NCI-H1092 treated with DMSO at 0.1 percent for 48 hours (cell line): ENCODE measurements at regions not wholly inside any gene's neighbourhood (a gene's known extent, or its start where the extent isn't known, plus 50 kb on each side); places are given as distances from the start of the nearest gene placed in this dataset.

ENCODE experiments used
- DNase-seq: peaks from one replicate; lab custom pipeline; 2025; lab: John Stamatoyannopoulos, UW

DNA sequence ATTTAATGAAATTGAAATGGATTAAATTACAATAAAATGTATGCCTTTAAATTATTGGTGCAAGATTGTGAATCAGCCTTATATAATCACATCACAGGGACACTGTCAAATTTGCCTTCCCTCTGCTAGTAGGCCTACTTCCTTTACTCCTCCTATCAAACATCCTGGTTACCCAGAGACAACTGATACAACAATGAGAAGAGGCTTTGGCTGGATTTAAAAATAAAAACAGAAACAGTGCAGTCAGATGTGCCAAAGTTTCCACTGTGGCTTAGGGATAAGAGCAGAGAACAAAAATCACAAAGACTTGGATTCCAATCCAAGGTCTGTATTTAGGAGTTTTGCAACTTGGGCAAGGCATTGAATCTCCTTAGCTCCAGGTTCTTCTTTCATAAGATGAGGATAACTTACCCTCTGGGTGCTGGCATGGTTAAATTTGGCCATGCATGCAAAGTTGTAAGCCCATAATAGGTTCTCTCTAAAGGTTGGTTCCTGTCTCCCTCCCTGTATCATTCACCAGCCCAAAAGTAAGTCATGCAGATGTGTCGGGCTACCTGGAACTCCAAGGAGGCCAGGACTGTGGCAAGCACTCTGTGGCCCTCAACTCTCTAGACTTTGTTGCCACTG, 99.3 kb upstream of the LRATD1 start:
- DNase-seq = no peak

GRCh38 chr2:14535156-14535555, 97.4 kb upstream of the LRATD1 start:
- DNase-seq = no peak

DNA sequence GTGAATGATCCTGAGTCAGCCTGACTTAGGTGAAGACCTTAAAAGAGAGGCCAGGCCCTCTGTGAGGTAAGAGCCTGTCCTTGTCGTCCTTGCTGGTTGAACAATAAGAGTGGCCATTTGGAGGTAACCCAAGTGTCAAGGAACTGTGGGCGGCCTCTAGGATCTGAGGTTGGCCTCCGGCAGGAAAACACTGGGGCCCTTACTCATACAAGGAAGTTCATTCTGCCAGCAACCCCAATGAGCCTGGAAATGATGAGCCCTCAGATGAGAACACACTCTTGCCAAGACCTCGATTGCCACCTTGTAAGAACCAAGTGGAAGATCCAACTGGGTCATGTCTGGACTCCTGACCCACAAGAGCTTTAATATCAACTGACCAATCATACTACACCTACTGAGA, 95.5 kb upstream of the LRATD1 start:
- no peak for DNase-seq

DNA sequence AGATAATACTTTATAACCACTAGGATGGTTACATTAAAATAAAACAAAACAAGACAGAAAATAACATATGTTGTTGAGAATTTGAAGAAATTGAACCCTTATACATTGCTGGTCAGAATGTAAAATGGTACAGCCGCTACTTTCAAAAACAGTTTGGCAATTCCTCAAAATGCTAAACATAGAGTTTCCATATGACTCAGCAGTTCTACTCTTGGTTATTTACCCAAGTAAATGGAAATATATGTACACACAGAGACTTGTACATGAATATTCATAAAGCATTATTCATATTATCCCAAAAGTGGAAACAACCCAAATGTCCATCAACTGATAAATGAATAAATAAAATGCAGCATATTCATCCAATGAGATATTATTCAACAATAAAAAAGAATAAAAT, 92.5 kb upstream of the LRATD1 start:
- no peak for DNase-seq

GRCh38 chr2:14543284-14543683, 89.2 kb upstream of the LRATD1 start:
- DNase-seq = peak; percentile 57

DNA sequence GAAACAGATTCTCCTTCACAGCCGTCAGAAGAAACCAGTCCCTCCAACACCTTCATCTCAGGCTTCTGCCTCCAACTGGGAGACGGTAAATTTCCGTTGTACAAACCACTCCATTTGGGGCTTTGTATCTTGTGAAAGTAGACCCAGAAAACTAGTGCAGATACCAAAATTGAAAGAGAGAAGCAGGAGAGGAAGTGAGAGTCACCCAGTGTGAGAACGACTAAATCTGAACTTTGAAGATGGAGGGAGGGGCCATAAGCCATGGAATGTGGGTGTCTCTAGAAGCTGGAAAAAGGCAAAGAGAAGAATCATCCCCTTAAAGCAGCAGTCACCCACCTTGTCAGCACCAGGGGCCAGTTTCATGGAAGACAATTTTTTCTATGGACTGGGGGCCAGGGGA, 88.3 kb upstream of the LRATD1 start:
- no peak for DNase-seq

DNA sequence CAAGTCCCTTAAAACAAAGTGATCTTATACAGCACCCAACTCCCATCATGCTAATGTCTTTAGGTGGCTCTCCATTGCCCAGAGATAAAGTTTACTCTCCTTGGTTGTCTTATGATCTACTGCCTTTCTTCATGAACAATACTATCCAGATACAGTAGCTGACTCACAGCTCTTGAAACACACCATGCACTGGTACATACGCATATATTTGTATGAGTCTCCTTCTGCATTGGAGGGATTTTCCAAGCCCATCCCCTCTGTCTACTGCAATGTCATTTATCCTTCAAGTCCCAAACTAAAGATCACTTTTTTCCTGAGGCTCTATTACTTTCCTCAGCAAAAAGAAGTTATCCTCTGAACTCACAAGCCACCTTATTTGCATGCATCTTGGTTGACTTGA, 84.7 kb upstream of the LRATD1 start:
- DNase-seq = no peak

GRCh38 chr2:14550658-14551057, 81.9 kb upstream of the LRATD1 start:
- DNase-seq = no peak

DNA sequence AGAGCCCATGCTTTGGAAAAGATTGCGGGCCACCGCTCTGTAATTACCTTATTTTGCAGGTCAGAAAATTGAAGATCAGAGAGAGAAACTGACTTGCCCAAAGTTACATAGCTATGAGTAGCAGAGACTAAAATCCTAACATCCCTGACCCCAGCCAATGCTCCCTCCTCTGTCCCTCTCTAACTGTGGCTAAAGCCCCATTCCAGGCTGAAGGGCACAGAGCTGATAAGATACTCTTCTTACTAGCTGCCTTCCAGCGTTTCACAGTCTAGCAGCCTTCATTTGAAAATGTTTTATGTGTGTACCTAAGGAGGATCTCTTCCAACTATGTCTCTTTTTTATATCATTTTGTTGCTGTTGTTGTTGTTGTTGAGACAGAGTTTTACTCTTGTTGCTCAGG, 81.4 kb upstream of the LRATD1 start:
- no peak for DNase-seq

GRCh38 chr2:14552286-14552685, 80.2 kb upstream of the LRATD1 start:
- no peak for DNase-seq

- DNase-seq = no peak
Observed at GRCh38 chr2:14552818-14553217, 79.7 kb upstream of the LRATD1 start.

DNA sequence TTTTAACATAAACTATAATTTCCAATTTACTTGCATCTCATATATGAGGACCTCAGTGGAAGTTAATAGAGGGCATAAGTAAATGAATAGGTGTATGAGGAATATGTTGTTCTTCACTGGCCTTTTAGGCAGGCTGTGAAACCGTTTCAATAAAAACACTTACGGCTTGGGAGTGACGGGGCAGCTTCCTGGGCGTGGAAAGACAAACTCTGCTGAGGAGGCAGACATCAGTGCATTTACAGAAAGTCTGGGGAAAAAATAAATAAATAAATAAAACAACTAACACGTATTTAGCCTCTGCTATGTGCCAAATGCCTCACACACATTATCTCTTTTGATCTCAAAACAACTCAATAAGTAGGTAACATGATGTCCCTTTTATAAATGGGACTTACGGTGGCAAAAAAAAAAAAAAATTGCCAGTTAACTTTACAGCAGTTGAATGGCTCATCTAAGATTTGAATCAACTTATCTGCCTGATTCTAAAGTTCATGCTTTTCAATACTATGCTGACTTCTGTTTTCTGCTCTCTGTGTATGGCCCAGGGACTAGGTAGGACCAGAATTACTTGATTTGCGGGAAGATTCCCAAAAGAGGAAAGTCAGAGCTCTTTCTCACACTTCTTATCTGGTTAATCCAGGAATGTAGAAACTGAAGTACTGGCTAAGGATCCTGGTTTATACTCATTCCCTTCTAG, 77.5 kb upstream of the LRATD1 start:
- DNase-seq = no peak

DNA sequence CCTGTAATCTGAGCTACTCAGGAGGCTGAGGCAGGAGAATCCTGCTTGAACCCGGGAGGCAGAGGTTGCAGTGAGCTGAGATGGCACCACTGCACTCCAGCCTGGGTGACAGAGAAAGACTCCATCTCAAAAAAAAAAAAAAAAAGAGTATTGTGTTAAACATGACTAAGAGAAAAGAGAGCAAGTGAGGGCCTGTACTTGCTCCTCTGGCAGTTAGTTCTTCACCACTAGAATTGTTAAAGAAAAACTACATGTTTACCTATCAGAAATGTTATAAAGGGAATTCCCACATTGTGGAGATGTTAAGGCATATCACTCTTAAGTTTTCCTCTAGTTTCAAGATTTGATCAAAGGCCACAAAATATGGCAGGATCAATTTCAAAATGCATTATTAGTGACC, 75.4 kb upstream of the LRATD1 start:
- DNase-seq = no peak

DNA sequence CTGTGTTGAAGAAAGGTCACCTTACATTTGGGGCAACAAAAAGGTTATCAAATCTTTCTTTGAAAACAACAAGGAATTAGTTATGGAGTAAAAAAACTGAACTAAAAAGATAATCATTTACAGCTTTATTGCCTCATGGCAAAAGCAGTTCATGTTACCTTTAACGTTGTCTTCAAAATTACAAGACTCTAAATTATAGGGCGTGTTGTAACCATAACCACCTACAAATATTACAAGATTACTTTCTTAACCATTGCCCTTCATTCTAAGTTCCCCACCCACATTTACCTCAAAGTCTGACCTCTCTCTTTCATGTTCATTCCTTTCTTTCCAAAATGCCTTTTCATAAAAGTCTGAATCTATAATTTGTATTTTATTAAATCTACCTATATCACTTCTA, 74.6 kb upstream of the LRATD1 start:
- no peak for DNase-seq

- DNase-seq = no peak
Observed at GRCh38 chr2:14558335-14558919, 74.1 kb upstream of the LRATD1 start.

DNA sequence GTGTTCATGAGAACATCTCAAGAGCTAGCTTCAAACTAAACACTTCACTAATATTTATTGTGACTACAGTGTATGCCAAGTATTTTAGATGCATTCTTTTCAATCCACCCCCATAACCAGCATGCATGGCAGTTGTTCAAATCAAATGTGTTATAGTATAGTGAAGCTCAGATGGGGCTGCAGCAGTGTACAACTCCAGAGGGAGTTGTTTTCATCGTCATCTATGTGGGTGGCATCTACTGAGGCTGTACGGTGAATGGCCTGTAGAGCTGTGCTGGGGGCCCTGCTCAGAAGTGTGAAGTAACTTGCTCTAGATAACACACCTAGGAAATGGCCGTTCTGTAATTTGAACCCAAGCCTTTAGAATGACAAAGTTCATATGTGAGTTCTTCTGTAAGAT, 71.8 kb upstream of the LRATD1 start:
- no peak for DNase-seq

GRCh38 chr2:14563324-14563723, 69.2 kb upstream of the LRATD1 start:
- no peak for DNase-seq

- no peak for DNase-seq
Observed at GRCh38 chr2:14565666-14566065, 66.9 kb upstream of the LRATD1 start.

- DNase-seq = no peak
Observed at GRCh38 chr2:14567561-14567960, 65.0 kb upstream of the LRATD1 start.

DNA sequence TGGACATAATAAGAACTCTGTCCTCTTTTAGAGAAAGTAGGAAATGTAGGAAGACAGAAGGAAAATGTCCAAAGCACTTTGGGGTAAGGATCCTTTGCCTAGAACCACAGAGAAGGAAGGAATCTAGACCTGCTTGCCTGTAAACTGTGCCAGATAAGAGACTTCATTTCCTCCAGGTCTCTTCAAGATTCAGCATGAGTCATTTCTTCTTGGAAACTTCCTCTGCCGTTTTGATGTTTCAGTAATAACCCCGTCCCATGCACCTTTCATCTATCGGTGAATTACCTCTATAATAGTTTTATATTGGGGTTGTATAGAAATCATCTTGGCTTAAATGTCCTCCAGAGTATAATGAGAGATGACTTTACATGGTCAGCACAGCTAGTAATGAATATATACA, 63.2 kb upstream of the LRATD1 start:
- DNase-seq = no peak

DNA sequence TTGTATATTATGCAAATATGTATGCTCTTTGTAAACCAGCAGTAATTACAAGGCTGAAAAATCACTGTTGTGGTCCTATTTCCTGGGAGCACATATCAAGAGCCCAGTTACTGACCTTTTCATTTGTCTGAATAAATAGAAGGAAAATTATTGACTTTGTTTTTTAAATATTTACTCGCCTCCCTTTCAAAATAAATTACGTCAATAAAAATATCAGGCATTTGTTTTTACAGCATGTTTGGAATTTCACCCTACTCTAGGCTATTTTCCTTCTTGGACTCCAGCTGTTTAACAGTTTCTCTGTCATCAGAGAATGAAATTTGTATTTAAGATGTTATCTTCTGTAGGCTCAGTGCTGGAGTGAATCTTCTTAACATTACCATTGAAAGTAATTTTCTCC, 59.9 kb upstream of the LRATD1 start:
- no peak for DNase-seq

GRCh38 chr2:14577843-14578242, 54.7 kb upstream of the LRATD1 start:
- no peak for DNase-seq
